ENCODE measurements at regions not wholly inside any gene's neighbourhood (a gene's known extent, or its start where the extent isn't known, plus 50 kb on each side); places are given as distances from the start of the nearest gene placed in this dataset.
A peak's percentile ranks its signal among the peaks of the same experiment; 100 is the strongest.

DNA sequence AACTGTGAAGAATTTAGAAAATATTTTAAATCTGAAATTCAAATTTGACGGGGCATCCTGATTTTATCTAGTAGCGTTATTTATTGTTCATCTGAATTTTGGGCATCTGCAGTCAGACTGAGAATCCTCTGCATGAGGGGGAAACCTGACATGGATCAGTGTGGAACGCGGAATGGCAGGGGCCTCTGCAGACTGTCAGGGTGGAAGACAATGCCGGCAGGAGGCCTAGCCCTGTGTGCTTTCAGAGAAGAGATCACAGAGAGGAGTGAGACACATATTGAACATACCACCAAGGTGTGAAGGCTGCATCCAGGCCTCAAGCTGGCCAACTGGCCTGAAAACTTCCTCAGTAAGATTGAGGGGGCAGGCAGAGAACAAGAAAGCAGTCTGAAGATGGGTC is 921.1 kb upstream of the GHITM start:
- Mint-ChIP-seq H3K27ac (ENCODE audit: unreplicated experiment) (peak overlapping the region; percentile 85), H3K27me3 (ENCODE audit: low read depth) (no peaks in the 10 kb centered on the region), H3K4me1 (peaks cover 8% of the 10 kb centered on the region), H3K9me3 (no peaks in the 10 kb centered on the region), H3K4me3 (no peak overlapping the region), H3K36me3 (ENCODE audit: low read depth) (no peaks in the 10 kb centered on the region)
- TF ChIP-seq, protein P1, sequence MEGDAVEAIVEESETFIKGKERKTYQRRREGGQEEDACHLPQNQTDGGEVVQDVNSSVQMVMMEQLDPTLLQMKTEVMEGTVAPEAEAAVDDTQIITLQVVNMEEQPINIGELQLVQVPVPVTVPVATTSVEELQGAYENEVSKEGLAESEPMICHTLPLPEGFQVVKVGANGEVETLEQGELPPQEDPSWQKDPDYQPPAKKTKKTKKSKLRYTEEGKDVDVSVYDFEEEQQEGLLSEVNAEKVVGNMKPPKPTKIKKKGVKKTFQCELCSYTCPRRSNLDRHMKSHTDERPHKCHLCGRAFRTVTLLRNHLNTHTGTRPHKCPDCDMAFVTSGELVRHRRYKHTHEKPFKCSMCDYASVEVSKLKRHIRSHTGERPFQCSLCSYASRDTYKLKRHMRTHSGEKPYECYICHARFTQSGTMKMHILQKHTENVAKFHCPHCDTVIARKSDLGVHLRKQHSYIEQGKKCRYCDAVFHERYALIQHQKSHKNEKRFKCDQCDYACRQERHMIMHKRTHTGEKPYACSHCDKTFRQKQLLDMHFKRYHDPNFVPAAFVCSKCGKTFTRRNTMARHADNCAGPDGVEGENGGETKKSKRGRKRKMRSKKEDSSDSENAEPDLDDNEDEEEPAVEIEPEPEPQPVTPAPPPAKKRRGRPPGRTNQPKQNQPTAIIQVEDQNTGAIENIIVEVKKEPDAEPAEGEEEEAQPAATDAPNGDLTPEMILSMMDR (conservative IDR thresholded peaks at IDR 0.05), result no peak
- no peak for DNase-seq (ENCODE audit: low read depth, low spot score)

DNA sequence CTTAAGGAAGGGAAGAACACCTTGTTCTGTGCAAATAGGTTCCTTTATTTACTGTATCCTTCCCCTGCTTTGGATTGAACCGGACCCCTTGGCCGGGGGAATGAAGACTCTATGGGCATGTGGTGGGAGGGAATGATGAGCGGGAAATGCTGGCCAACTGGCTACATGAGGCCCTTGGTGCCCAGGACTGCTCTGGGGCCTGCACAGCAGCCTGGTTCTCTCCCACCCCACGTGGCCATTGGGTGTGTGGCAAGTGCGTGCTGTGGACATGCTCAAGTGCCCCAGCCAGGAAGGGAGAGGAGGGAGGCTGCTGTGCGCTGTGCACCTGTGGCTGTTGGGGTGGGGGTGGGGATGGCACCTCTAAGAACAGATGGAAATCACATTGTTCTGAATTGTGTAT is 917.0 kb upstream of the GHITM start:
- DNase-seq (ENCODE audit: low read depth, low spot score), result no peak
- Mint-ChIP-seq H3K27ac (ENCODE audit: unreplicated experiment) (no peak overlapping the region), H3K36me3 (ENCODE audit: low read depth) (no peaks in the 10 kb centered on the region), H3K27me3 (ENCODE audit: low read depth) (no peaks in the 10 kb centered on the region), H3K9me3 (no peaks in the 10 kb centered on the region), H3K4me3 (no peak overlapping the region), H3K4me1 (peaks cover 8% of the 10 kb centered on the region)
- TF ChIP-seq, protein P1 (conservative IDR thresholded peaks at IDR 0.05), result no peak

DNA sequence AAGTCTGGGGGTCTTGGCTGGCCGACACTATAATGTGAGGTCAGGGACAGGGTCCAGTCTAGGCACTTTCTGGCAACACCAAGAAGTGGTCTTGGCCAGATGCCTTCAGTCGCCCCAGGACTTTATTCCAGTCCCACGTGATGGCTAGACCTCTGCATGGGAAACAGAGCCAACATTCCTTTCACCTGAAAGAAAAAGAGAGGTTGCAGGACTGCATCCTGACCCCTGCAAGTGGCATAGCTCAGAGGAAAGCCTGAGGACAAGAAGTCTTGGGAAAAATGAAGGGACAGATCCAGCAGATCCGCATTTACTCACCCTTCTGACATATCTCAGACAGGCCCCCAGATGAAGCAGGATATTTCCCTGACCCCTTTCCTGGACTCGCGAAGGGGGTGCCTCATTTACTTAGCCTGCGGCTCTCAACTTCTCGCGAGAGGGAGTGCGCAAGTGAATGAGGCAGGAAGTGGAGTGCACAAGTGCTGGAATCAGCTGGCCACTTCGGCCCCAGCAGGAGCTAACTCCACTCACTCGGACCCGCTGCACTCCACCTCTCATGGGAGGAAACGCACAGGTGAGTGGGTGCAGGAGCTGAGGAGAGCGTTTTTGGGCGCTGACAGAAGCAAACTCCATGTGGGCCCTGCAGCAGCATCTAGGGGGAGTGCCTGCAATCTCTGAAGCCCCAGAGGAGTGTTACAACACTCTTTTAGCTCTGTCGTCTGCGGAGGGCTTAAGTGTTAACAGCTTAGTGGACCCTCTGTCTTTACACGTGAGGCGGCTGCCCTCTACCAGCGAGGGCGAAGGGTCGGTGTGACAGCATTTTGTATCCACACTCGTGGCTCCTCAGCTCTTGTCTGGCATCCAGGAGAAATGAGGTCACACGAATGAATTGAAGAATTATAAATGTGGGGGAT is 916.2 kb upstream of the GHITM start:
- no peak overlapping the region for H3K4me3 Mint-ChIP-seq
- DNase-seq (ENCODE audit: low read depth, low spot score), result no peak
- peaks cover 4% of the 10 kb centered on the region for H3K4me1 Mint-ChIP-seq
- no peaks in the 10 kb centered on the region for H3K9me3 Mint-ChIP-seq
- H3K27ac Mint-ChIP-seq (ENCODE audit: unreplicated experiment), result peak overlapping the region; percentile 35
- no peaks in the 10 kb centered on the region for H3K36me3 Mint-ChIP-seq (ENCODE audit: low read depth)
- TF ChIP-seq, protein P1 (conservative IDR thresholded peaks at IDR 0.05), result no peak
- H3K27me3 Mint-ChIP-seq (ENCODE audit: low read depth), result no peaks in the 10 kb centered on the region

DNA sequence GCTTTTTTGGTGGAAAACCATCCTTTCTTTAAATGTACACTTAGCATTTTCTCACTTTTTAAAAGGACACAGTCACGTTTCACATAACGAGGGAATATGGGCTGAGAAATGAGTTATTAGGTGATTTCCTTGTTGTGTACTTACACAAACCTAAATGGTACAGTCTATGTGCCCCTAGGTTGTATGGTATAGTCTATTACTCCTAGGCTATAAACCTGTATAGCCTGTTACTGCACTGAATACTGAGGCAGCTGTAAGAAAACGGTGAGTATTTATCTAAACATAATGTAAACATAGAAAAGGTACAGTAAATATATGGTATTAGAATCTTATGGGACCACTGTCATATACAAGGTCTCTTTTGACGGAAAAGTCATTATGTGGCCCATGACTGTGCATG is 913.5 kb upstream of the GHITM start:
- no peaks in the 10 kb centered on the region for H3K9me3 Mint-ChIP-seq
- no peak overlapping the region for H3K4me3 Mint-ChIP-seq
- no peak for DNase-seq (ENCODE audit: low read depth, low spot score)
- H3K27ac Mint-ChIP-seq (ENCODE audit: unreplicated experiment), result no peak overlapping the region
- H3K27me3 Mint-ChIP-seq (ENCODE audit: low read depth), result no peaks in the 10 kb centered on the region
- TF ChIP-seq, protein P1 (conservative IDR thresholded peaks at IDR 0.05), result no peak
- no peaks in the 10 kb centered on the region for H3K4me1 Mint-ChIP-seq
- H3K36me3 Mint-ChIP-seq (ENCODE audit: low read depth), result no peaks in the 10 kb centered on the region

DNA sequence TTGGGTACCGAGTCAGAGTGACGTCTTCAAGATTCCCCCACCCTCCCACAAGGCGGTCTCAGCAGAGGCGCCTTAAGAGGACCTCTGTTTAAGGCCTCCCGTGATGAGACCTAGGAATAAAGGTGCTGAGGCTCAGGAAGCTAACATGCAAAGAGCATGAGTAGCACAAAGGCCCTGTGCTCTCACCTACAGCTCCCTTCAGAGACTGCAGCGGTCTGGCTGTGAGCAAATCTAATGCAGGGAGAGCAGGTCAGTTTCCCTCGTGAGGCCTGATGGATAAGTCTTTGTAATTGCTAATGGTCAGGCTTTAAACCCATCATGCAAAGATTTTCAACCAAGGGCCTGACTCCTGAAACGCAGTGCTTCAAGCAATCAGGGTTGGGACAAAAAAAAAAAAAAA is 909.3 kb upstream of the GHITM start:
- Mint-ChIP-seq H3K27me3 (ENCODE audit: low read depth) (no peaks in the 10 kb centered on the region), H3K27ac (ENCODE audit: unreplicated experiment) (no peak overlapping the region), H3K36me3 (ENCODE audit: low read depth) (no peaks in the 10 kb centered on the region), H3K4me3 (no peak overlapping the region), H3K9me3 (no peaks in the 10 kb centered on the region), H3K4me1 (no peaks in the 10 kb centered on the region)
- TF ChIP-seq, protein P1 (conservative IDR thresholded peaks at IDR 0.05), result no peak
- DNase-seq (ENCODE audit: low read depth, low spot score), result no peak
